RWPE1 (cell line): ENCODE measurements at regions not wholly inside any gene's neighbourhood (a gene's known extent, or its start where the extent isn't known, plus 50 kb on each side); places are given as distances from the start of the nearest gene placed in this dataset.
"Not testable (repeated sequence)": the region's sequence is repeated elsewhere in the genome, so short reads cannot be mapped to it uniquely, and the experiment has no call there.

ENCODE experiments used
- CTCF ChIA-PET: fragments of 350-600 bp; sonication (Branson Sonifier 250); formaldehyde crosslinking; extraction: SDS; loops from one replicate; lab custom pipeline; 2021; lab: Yijun Ruan, JAX
- POLR2A ChIA-PET: fragments of 400-600 bp; formaldehyde crosslinking; extraction: SDS; loops from one replicate; lab custom pipeline; 2020; ENCODE audit warnings: antibody characterized with exemption; ENCODE audit not compliant: low non-redundant PET; lab: Yijun Ruan, JAX
- DNase-seq: peaks from one replicate; pipeline ENCODE4 v3.0.0; 2012; ENCODE audit warnings: low spot score
- H3K27ac ChIP-seq: fragments of 450-650 bp; 2 replicates; pipeline ENCODE4 v1.5.1; 2017
- CTCF ChIP-seq: fragments of 450-650 bp; conservative IDR thresholded peaks from 2 replicates; pipeline ENCODE4 v1.5.1; 2017; ENCODE audit warnings: low read depth, mild to moderate bottlenecking

- no peak for DNase-seq
- no peak for TF ChIP-seq CTCF
- POLR2A ChIA-PET = no interaction called here
- CTCF ChIA-PET = no interaction called here
- H3K27ac ChIP-seq = no peak overlapping the region
Measured at GRCh38 chr17:13888056-13888609, 181.2 kb upstream of the COX10 start.

- CTCF ChIA-PET, POLR2A ChIA-PET, DNase-seq, H3K27ac ChIP-seq: not testable (repeated sequence)
Measured at GRCh38 chr17:13908971-13909370, 160.3 kb upstream of the COX10 start.

DNA sequence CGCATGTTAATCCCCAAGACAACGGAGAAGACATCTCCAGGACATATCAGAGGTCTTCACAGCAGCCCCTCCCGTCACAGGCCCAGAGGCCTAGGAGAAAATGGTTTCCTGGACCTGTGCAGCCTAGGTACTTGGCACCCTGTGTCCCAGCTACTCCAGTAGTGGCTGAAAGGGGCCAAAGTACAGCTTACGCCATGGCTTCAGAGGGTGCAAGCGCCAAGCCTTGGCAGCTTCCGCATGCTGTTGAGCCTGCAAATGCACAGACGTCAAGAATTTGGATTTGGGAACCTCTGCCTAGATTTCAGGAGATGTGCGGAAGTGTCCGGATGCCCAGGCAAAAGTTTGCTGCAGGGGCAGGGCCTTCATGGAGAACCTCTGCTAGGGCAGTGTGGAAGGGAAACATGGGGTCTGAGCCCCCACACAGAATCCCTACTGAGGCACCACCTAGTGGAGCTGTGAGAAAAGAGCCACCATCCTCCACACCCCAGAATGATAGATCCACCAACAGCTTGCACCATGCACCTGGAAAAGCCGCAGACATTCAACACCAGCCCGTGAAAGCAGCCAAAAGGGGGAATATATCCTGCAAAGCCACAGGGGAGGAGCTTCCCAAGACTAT lies 159.3 kb upstream of the COX10 start:
- no peak for TF ChIP-seq CTCF
- no peak overlapping the region for H3K27ac ChIP-seq
- POLR2A ChIA-PET = no interaction called here
- CTCF ChIA-PET = no interaction called here
- DNase-seq = no peak

DNA sequence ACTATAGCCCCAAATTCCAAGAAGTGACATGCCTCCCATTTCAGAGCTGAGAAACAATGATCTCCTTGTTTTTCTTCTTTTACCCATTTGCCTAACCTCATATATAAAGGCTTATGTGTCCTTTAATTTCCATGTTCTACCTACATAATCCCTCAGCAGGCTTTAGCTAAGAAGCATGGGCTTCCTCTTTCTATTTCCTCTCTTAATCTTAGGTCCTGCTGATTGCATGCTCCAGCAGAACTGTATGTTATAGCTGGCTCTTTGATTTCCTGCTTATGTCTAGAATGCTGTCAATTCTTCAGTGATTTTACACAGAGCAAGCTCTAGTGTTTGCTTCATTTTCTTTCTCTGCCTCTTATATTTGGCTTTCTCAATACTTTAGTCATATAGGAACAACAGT lies 151.7 kb upstream of the COX10 start:
- no peak for TF ChIP-seq CTCF
- no peak for DNase-seq
- H3K27ac ChIP-seq = no peak overlapping the region
- ChIA-PET POLR2A (no interaction called here), CTCF (no interaction called here)

- TF ChIP-seq CTCF = no peak
- ChIA-PET CTCF (no interaction called here), POLR2A (no interaction called here)
- no peak overlapping the region for H3K27ac ChIP-seq
- no peak for DNase-seq
Measured at GRCh38 chr17:13918247-13918646, 151.1 kb upstream of the COX10 start.

DNA sequence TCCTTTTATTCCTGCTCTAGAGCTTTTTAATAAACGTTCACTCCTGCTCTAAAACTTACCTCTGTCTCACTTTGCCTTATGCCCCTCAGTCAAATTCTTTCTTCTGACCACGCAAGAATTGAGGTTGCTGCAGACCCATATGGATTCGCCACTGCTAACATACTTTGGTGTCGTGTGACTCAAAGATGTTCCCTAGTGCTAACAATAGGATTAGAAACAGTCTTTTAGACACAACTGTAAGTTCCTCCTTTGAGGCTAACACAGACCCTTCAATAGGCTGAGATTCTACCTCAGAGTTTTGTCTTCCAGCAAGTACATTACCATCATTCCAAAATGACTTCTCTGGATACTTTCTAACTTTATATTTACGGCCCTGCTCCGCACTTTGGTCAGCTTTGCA lies 149.5 kb upstream of the COX10 start:
- no peak for DNase-seq
- TF ChIP-seq CTCF = no peak
- CTCF ChIA-PET = no interaction called here
- H3K27ac ChIP-seq = no peak overlapping the region
- POLR2A ChIA-PET = no interaction called here

DNA sequence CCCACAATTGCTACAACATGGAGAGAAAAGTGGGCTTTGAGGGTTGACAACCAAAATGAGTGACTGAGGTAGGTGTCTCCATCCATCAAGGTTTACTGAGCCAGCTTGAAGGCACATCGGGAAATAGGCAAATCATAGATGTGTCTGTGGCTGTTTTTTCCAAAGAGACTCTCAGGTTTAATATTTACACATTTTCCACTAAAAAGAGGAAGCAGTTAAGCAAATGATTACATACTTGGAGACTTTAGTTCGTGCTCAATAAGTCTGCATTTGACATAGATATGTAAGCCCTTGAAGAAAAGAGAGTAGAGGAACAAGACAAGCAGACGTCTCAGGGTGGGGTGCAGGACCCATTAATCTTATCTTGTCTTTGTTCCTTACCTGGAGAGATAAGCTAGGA lies 148.9 kb upstream of the COX10 start:
- H3K27ac ChIP-seq = no peak overlapping the region
- no peak for DNase-seq
- POLR2A ChIA-PET = no interaction called here
- no peak for TF ChIP-seq CTCF
- CTCF ChIA-PET = no interaction called here
